ENCODE measurements at regions not wholly inside any gene's neighbourhood (a gene's known extent, or its start where the extent isn't known, plus 50 kb on each side); places are given as distances from the start of the nearest gene placed in this dataset.

- no peak for DNase-seq (ENCODE audit: low read depth)
- no peak overlapping the region for H3K4me3 ChIP-seq (replicated peaks; ENCODE audit: low read depth, low read length)
- TF ChIP-seq CTCF (IDR thresholded peaks at IDR 0.05; ENCODE audit: low read length, missing control alignments), result no peak
Measured at GRCh38 chr11:79950172-79950571, 509.3 kb upstream of the TENM4 start.

- H3K4me3 ChIP-seq (replicated peaks; ENCODE audit: low read depth, low read length), result no peak overlapping the region
- DNase-seq (ENCODE audit: low read depth), result no peak
Measured at GRCh38 chr11:79949574-79949973, 508.7 kb upstream of the TENM4 start.

GRCh38 chr11:79942646-79943045 lies 501.8 kb upstream of the TENM4 start:
- no peak overlapping the region for H3K4me3 ChIP-seq (replicated peaks; ENCODE audit: low read depth, low read length)
- TF ChIP-seq CTCF (IDR thresholded peaks at IDR 0.05; ENCODE audit: low read length, missing control alignments), result no peak
- DNase-seq (ENCODE audit: low read depth), result no peak

More at GRCh38 chr11:79949574-79949973, 508.7 kb upstream of the TENM4 start:
- no peak for TF ChIP-seq CTCF (IDR thresholded peaks at IDR 0.05; ENCODE audit: low read length, missing control alignments)

- no peak overlapping the region for H3K4me3 ChIP-seq (replicated peaks; ENCODE audit: low read depth, low read length)
- TF ChIP-seq CTCF (IDR thresholded peaks at IDR 0.05; ENCODE audit: low read length, missing control alignments), result no peak
- DNase-seq (ENCODE audit: low read depth), result no peak
Measured at GRCh38 chr11:79942090-79942489, 501.3 kb upstream of the TENM4 start.

- no peak for TF ChIP-seq CTCF (IDR thresholded peaks at IDR 0.05; ENCODE audit: low read length, missing control alignments)
- no peak for DNase-seq (ENCODE audit: low read depth)
- H3K4me3 ChIP-seq (replicated peaks; ENCODE audit: low read depth, low read length), result no peak overlapping the region
Measured at GRCh38 chr11:79940974-79941735, 500.3 kb upstream of the TENM4 start.

- no peak overlapping the region for H3K4me3 ChIP-seq (replicated peaks; ENCODE audit: low read depth, low read length)
- no peak for DNase-seq (ENCODE audit: low read depth)
- no peak for TF ChIP-seq CTCF (IDR thresholded peaks at IDR 0.05; ENCODE audit: low read length, missing control alignments)
Measured at GRCh38 chr11:79940165-79940564, 499.3 kb upstream of the TENM4 start.

- DNase-seq (ENCODE audit: low read depth), result no peak
- no peak overlapping the region for H3K4me3 ChIP-seq (replicated peaks; ENCODE audit: low read depth, low read length)
- no peak for TF ChIP-seq CTCF (IDR thresholded peaks at IDR 0.05; ENCODE audit: low read length, missing control alignments)
Measured at GRCh38 chr11:79939111-79939510, 498.3 kb upstream of the TENM4 start.
